GM23338 (cell line): ENCODE measurements at regions not wholly inside any gene's neighbourhood (a gene's known extent, or its start where the extent isn't known, plus 50 kb on each side); places are given as distances from the start of the nearest gene placed in this dataset.

ENCODE experiments used
- ATAC-seq: fragments of 200-7000 bp; cut with Tn5 transposase; 3 replicates; pipeline ENCODE4 v1.9.1; 2020
- DNase-seq: peaks from one replicate; pipeline ENCODE4 v3.0.0-alpha.2; 2015; ENCODE audit warnings: low spot score
- H2AFZ ChIP-seq: fragments of 200-600 bp; sonication (generic); 2 replicates; pipeline ENCODE4 v1.8.0; 2016; ENCODE audit warnings: antibody characterized with exemption, mild to moderate bottlenecking, moderate library complexity
- H3F3A ChIP-seq: fragments of 200-600 bp; sonication (generic); replicated peaks from 2 replicates; pipeline ENCODE4 v1.8.0; 2017; ENCODE audit warnings: antibody characterized with exemption, mixed run types, low read depth
- H3K27ac ChIP-seq: fragments of 200-600 bp; sonication (generic); 2 replicates; pipeline ENCODE4 v1.6.1; 2016; ENCODE audit warnings: low read depth
- H3K27me3 ChIP-seq: fragments of 200-600 bp; sonication (generic); 2 replicates; pipeline ENCODE4 v1.8.0; 2016; ENCODE audit warnings: mild to moderate bottlenecking, mixed run types, moderate library complexity; ENCODE audit not compliant: insufficient read depth
- H3K36me3 ChIP-seq: fragments of 200-600 bp; sonication (generic); 2 replicates; pipeline ENCODE4 v1.8.0; 2016; ENCODE audit warnings: mild to moderate bottlenecking; ENCODE audit not compliant: insufficient read depth
- H3K4me1 ChIP-seq: fragments of 200-600 bp; sonication (generic); 2 replicates; pipeline ENCODE4 v1.8.0; 2016; ENCODE audit warnings: mild to moderate bottlenecking, moderate library complexity; ENCODE audit not compliant: insufficient read depth
- H3K4me2 ChIP-seq: fragments of 200-600 bp; sonication (generic); 2 replicates; pipeline ENCODE4 v1.7.1; 2017; ENCODE audit warnings: mixed run types
- H3K4me3 ChIP-seq: fragments of 200-600 bp; sonication (generic); 2 replicates; pipeline ENCODE4 v1.6.1; 2016; ENCODE audit warnings: mixed run types
- H3K79me2 ChIP-seq: fragments of 200-600 bp; sonication (generic); replicated peaks from 2 replicates; pipeline ENCODE4 v1.8.0; 2017; ENCODE audit warnings: mild to moderate bottlenecking; ENCODE audit not compliant: insufficient read depth
- H3K9me2 ChIP-seq: fragments of 200-600 bp; sonication (generic); 2 replicates; pipeline ENCODE4 v1.8.0; 2017; ENCODE audit not compliant: insufficient read depth
- H4K20me1 ChIP-seq: fragments of 200-600 bp; sonication (generic); replicated peaks from 2 replicates; pipeline ENCODE4 v1.8.0; 2017; ENCODE audit warnings: mild to moderate bottlenecking; ENCODE audit not compliant: insufficient read depth
- H3K27ac Mint-ChIP-seq: 2 replicates; pipeline ENCODE4 v1.8.0; 2020; ENCODE audit warnings: inconsistent platforms, mild to moderate bottlenecking, moderate library complexity, mixed read lengths
- H3K27me3 Mint-ChIP-seq: 3 replicates; pipeline ENCODE4 v1.8.0; 2022; ENCODE audit warnings: low read depth, mild to moderate bottlenecking, moderate library complexity, mixed read lengths, inconsistent platforms; ENCODE audit not compliant: insufficient read depth, poor library complexity
- H3K36me3 Mint-ChIP-seq: 3 replicates; pipeline ENCODE4 v1.8.0; 2021; ENCODE audit warnings: low read depth, mild to moderate bottlenecking, inconsistent platforms, moderate library complexity, mixed read lengths
- H3K4me1 Mint-ChIP-seq: 3 replicates; pipeline ENCODE4 v1.8.0; 2020; ENCODE audit warnings: mild to moderate bottlenecking, inconsistent platforms, mixed read lengths
- H3K4me3 Mint-ChIP-seq: 3 replicates; pipeline ENCODE4 v1.8.0; 2021; ENCODE audit warnings: moderate library complexity, mild to moderate bottlenecking, inconsistent platforms, mixed read lengths
- H3K9me3 Mint-ChIP-seq: 3 replicates; pipeline ENCODE4 v1.8.0; 2020; ENCODE audit warnings: moderate library complexity, mild to moderate bottlenecking, inconsistent platforms, mixed read lengths
- CREB1 ChIP-seq: fragments of 250-450 bp; sonication (Bioruptor Pico); IDR thresholded peaks from 2 replicates; pipeline ENCODE4 v1.5.0; 2020; ENCODE audit warnings: low read depth, mild to moderate bottlenecking, moderate library complexity
- CTCF ChIP-seq, 2 experiments: fragments of 200-600 bp in 1 of 2; sonication (generic) in 1 of 2; conservative IDR thresholded peaks; 2 replicates each; pipeline versions ENCODE4 v1.5.1 to v1.6.1; 2016 to 2017; ENCODE audit warnings: antibody characterized with exemption in 2 of 2, low read depth in 2 of 2, mild to moderate bottlenecking in 2 of 2, moderate library complexity in 1 of 2
- EZH2 ChIP-seq: fragments of 200-600 bp; sonication (generic); IDR thresholded peaks from one replicate; pipeline ENCODE4 v1.8.0; 2017; ENCODE audit warnings: antibody characterized with exemption, mild to moderate bottlenecking, low read depth; ENCODE audit not compliant: unreplicated experiment
- EZH2phosphoT487 ChIP-seq: fragments of 200-600 bp; sonication (generic); IDR thresholded peaks from one replicate; pipeline ENCODE4 v1.8.1; 2018; ENCODE audit warnings: antibody characterized with exemption; ENCODE audit not compliant: unreplicated experiment
- JUNB ChIP-seq: IDR thresholded peaks from one replicate; pipeline ENCODE4 v1.6.1; 2016; ENCODE audit warnings: antibody characterized with exemption; ENCODE audit not compliant: unreplicated experiment
- NANOG ChIP-seq: IDR thresholded peaks from 2 replicates; pipeline ENCODE4 v1.6.1; 2016; ENCODE audit warnings: antibody characterized with exemption, borderline replicate concordance
- POLR2AphosphoS5 ChIP-seq: IDR thresholded peaks from 2 replicates; pipeline ENCODE4 v1.6.1; 2016; ENCODE audit warnings: antibody characterized with exemption, low read depth
- STAT1 ChIP-seq: IDR thresholded peaks from one replicate; pipeline ENCODE4 v1.6.1; 2016; ENCODE audit warnings: antibody characterized with exemption; ENCODE audit not compliant: unreplicated experiment
- ZNF114 ChIP-seq: fragments of 250-450 bp; sonication (Bioruptor Pico); IDR thresholded peaks from 2 replicates; pipeline ENCODE4 v1.5.0; 2020; ENCODE audit warnings: mild to moderate bottlenecking, moderate library complexity
- ZNF331 ChIP-seq: fragments of 250-450 bp; sonication (Bioruptor Pico); IDR thresholded peaks from 2 replicates; pipeline ENCODE4 v1.5.0; 2020; ENCODE audit warnings: low read depth, mild to moderate bottlenecking, moderate library complexity
- TF ChIP-seq, protein P1 (sequence below): IDR thresholded peaks from 2 replicates; pipeline ENCODE4 v1.6.1; 2016; ENCODE audit warnings: antibody characterized with exemption

- H3K4me2 ChIP-seq = no peak overlapping the region
- no peak for DNase-seq
Measured at GRCh38 chr12:130011611-130012385, 108.0 kb upstream of the TMEM132D start.

DNA sequence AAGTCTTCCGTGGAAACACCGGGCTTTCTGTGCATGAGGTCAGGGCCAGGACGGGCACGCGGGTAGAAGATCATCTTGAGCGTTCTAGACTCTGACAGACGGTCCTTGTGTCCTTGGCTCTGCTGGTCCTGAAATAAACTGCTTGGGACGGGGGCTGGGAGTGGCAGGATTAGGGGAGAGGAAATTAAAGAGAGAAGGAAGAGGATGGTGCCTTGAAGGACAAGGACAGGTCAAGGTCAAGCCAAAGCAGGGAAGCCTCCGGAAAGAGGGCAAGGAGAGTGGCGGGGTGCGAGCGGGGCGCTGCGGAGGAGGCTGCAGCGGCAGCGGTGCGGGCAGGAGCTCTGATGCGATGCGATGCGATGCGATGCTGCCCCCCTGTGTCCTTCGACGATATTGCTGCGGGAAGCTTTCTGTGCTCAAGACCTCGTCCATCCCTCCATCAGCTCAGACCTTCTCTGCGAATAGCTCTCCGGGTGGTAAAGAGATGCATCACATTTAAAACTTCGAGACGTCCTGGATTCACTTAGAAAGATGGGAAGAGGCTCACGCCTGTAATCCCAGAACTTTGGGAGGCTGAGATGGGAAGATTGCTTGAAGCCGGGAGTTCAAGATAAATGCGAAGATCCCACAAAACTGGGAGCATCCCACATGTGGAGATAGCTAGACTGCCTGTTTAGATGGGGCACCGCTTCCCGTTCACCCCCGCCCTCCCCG is 110.1 kb upstream of the TMEM132D start:
- Histone ChIP-seq H3F3A (no peaks in the 10 kb centered on the region), H3K27me3 (peaks cover 8% of the 10 kb centered on the region), H3K4me3 (peak overlapping the region; percentile 35; the same call in 1 of the 2 replicates), H3K27ac (no peak overlapping the region), H2AFZ (0 out of 2 replicates have a peak overlapping the region, but pooled peaks have one; percentile 72), H3K4me2 (peak overlapping the region; percentile 55; the same call in 1 of the 2 replicates), H3K4me1 (no peaks in the 10 kb centered on the region), H3K36me3 (no peaks in the 10 kb centered on the region; the same call in 1 of the 2 replicates), H3K79me2 (no peaks in the 10 kb centered on the region), H4K20me1 (no peaks in the 10 kb centered on the region), H3K9me2 (no peaks in the 10 kb centered on the region)
- peaks cover 34% of the 10 kb centered on the region for H3K36me3 Mint-ChIP-seq
- H3K9me3 Mint-ChIP-seq = peaks cover 15% of the 10 kb centered on the region
- ATAC-seq (no peak), DNase-seq (peak; percentile 81)
- no peak overlapping the region for H3K4me3 Mint-ChIP-seq
- TF ChIP-seq NANOG (no peak), CTCF (conservative IDR thresholded peaks at IDR 0.05; ENCODE audit: low read depth in 2 of 2) (peak; percentile 49 to 83)
- H3K27ac Mint-ChIP-seq = no peak overlapping the region
- H3K27me3 Mint-ChIP-seq = peaks cover 3% of the 10 kb centered on the region
- H3K4me1 Mint-ChIP-seq = no peaks in the 10 kb centered on the region

More at GRCh38 chr12:130011611-130012385, 108.0 kb upstream of the TMEM132D start:
- Histone ChIP-seq H3F3A (no peaks in the 10 kb centered on the region), H3K27me3 (peaks cover 8% of the 10 kb centered on the region), H3K36me3 (no peaks in the 10 kb centered on the region), H3K4me1 (no peaks in the 10 kb centered on the region), H3K27ac (no peak overlapping the region), H4K20me1 (no peaks in the 10 kb centered on the region), H2AFZ (no peak overlapping the region), H3K4me3 (no peak overlapping the region), H3K9me2 (no peaks in the 10 kb centered on the region), H3K79me2 (no peaks in the 10 kb centered on the region)
- ATAC-seq = no peak
- no peaks in the 10 kb centered on the region for H3K4me1 Mint-ChIP-seq
- H3K27ac Mint-ChIP-seq = no peak overlapping the region
- peaks cover 37% of the 10 kb centered on the region for H3K36me3 Mint-ChIP-seq
- TF ChIP-seq ZNF114 (CRISPR knock-in tag) = no peak
- no peak for TF ChIP-seq POLR2AphosphoS5
- TF ChIP-seq CREB1 = no peak
- TF ChIP-seq CTCF (conservative IDR thresholded peaks at IDR 0.05; ENCODE audit: low read depth in 2 of 2) = no peak
- TF ChIP-seq, protein P1, sequence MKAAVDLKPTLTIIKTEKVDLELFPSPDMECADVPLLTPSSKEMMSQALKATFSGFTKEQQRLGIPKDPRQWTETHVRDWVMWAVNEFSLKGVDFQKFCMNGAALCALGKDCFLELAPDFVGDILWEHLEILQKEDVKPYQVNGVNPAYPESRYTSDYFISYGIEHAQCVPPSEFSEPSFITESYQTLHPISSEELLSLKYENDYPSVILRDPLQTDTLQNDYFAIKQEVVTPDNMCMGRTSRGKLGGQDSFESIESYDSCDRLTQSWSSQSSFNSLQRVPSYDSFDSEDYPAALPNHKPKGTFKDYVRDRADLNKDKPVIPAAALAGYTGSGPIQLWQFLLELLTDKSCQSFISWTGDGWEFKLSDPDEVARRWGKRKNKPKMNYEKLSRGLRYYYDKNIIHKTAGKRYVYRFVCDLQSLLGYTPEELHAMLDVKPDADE = no peak
- TF ChIP-seq ZNF331 (CRISPR knock-in tag) = no peak
- TF ChIP-seq EZH2phosphoT487 = no peak
- TF ChIP-seq NANOG = no peak
- TF ChIP-seq STAT1 = no peak
- no peak for TF ChIP-seq JUNB
- TF ChIP-seq EZH2 = no peak
- H3K9me3 Mint-ChIP-seq = peaks cover 36% of the 10 kb centered on the region
- H3K4me3 Mint-ChIP-seq = no peak overlapping the region
- peaks cover 2% of the 10 kb centered on the region for H3K27me3 Mint-ChIP-seq
